Liver (tissue), 8 donors: ENCODE measurements at regions not wholly inside any gene's neighbourhood (a gene's known extent, or its start where the extent isn't known, plus 50 kb on each side); places are given as distances from the start of the nearest gene placed in this dataset.

Experiments used
- DNase-seq: peaks from one replicate; pipeline ENCODE4 v3.0.0-alpha.2; 2017; ENCODE audit warnings: low spot score
- H3K27ac ChIP-seq, 2 donors: one replicate each; pipeline ENCODE4 v1.7.0; 2013; ENCODE audit warnings: inconsistent platforms in 2 of 2, low read length in 2 of 2, control low read depth in 1 of 2, low read depth in 1 of 2, mild to moderate bottlenecking in 1 of 2
- H3K27me3 ChIP-seq, 4 donors: one replicate each; pipeline versions ENCODE4 v1.6.1 to v1.7.0; 2013; ENCODE audit warnings: low read length in 3 of 4, inconsistent platforms in 1 of 4, mild to moderate bottlenecking in 1 of 4, moderate library complexity in 1 of 4; ENCODE audit not compliant: control insufficient read depth in 4 of 4, insufficient read depth in 4 of 4
- H3K36me3 ChIP-seq, 4 donors: one replicate each; pipeline versions ENCODE4 v1.6.1 to v1.7.0; 2013; ENCODE audit warnings: low read length in 3 of 4, mild to moderate bottlenecking in 3 of 4, low read depth in 1 of 4, moderate library complexity in 1 of 4; ENCODE audit not compliant: control insufficient read depth in 4 of 4, insufficient read depth in 3 of 4
- H3K4me1 ChIP-seq, 4 donors: one replicate each; pipeline versions ENCODE4 v1.6.1 to v1.7.0; 2013; ENCODE audit warnings: low read length in 3 of 4, mild to moderate bottlenecking in 3 of 4, moderate library complexity in 1 of 4; ENCODE audit not compliant: control insufficient read depth in 4 of 4, insufficient read depth in 4 of 4
- H3K4me3 ChIP-seq, 3 donors: one replicate each; pipeline versions ENCODE4 v1.6.1 to v1.7.0; 2013; ENCODE audit warnings: low read length in 3 of 3, control low read depth in 1 of 3, low read depth in 1 of 3, mild to moderate bottlenecking in 1 of 3
- H3K9ac ChIP-seq, 2 donors: one replicate each; pipeline ENCODE4 v1.7.0; 2013; ENCODE audit warnings: low read length in 2 of 2, mild to moderate bottlenecking in 2 of 2, moderate library complexity in 2 of 2, control low read depth in 1 of 2, low read depth in 1 of 2
- H3K9me3 ChIP-seq, 4 donors: one replicate each; pipeline versions ENCODE4 v1.6.1 to v1.7.0; 2013; ENCODE audit warnings: low read length in 3 of 4; ENCODE audit not compliant: control insufficient read depth in 4 of 4
- EGR1 ChIP-seq, 2 donors: IDR thresholded peaks; 2 replicates each; pipeline ENCODE4 v1.6.1; 2016 to 2018; ENCODE audit warnings: antibody characterized with exemption in 2 of 2, low read depth in 2 of 2
- FOXA1 ChIP-seq: IDR thresholded peaks from 2 replicates; pipeline ENCODE4 v1.6.1; 2016; ENCODE audit warnings: antibody characterized with exemption
- FOXA2 ChIP-seq: IDR thresholded peaks from 2 replicates; pipeline ENCODE4 v1.6.1; 2016; ENCODE audit warnings: antibody characterized with exemption
- GABPA ChIP-seq, 2 donors: IDR thresholded peaks in 1 of 2; conservative IDR thresholded peaks in 1 of 2; 2 replicates each; pipeline ENCODE4 v1.6.1; 2016; ENCODE audit warnings: antibody characterized with exemption in 2 of 2, mild to moderate bottlenecking in 1 of 2, moderate library complexity in 1 of 2
- HNF4A ChIP-seq, 2 donors: conservative IDR thresholded peaks; 2 replicates each; pipeline ENCODE4 v1.6.1; 2016; ENCODE audit warnings: antibody characterized with exemption in 2 of 2, mild to moderate bottlenecking in 2 of 2
- HNF4G ChIP-seq: IDR thresholded peaks from 2 replicates; pipeline ENCODE4 v1.6.1; 2016; ENCODE audit warnings: antibody characterized with exemption
- JUND ChIP-seq, 2 donors: IDR thresholded peaks; 2 replicates each; pipeline ENCODE4 v1.6.1; 2016; ENCODE audit warnings: antibody characterized with exemption in 2 of 2
- NR2F2 ChIP-seq: IDR thresholded peaks from 2 replicates; pipeline ENCODE4 v1.6.1; 2016; ENCODE audit warnings: antibody characterized with exemption
- RAD21 ChIP-seq, 2 donors: IDR thresholded peaks; 2 replicates each; pipeline ENCODE4 v1.6.1; 2016; ENCODE audit warnings: antibody characterized with exemption in 2 of 2, mild to moderate bottlenecking in 2 of 2
- RXRA ChIP-seq, 2 donors: IDR thresholded peaks; 2 replicates each; pipeline ENCODE4 v1.6.1; 2017 to 2018; ENCODE audit warnings: antibody characterized with exemption in 2 of 2, mild to moderate bottlenecking in 1 of 2
- SP1 ChIP-seq: IDR thresholded peaks from 2 replicates; pipeline ENCODE4 v1.6.1; 2018; ENCODE audit warnings: antibody characterized with exemption, mild to moderate bottlenecking
- TAF1 ChIP-seq: conservative IDR thresholded peaks from 2 replicates; pipeline ENCODE4 v1.6.1; 2016; ENCODE audit warnings: antibody characterized with exemption, mild to moderate bottlenecking
- YY1 ChIP-seq: IDR thresholded peaks from 2 replicates; pipeline ENCODE4 v1.6.1; 2016; ENCODE audit warnings: antibody characterized with exemption, mild to moderate bottlenecking
- WGBS: extraction: QIAGEN DNeasy Blood & Tissue Kit; methylation state at CpG from one replicate; pipeline ENCODE4 v1.1.7; 2013; 5-methylcytosine and 5-hydroxymethylcytosine counted together
- TF ChIP-seq, protein P1 (sequence below): fragments of 150-350 bp; IDR thresholded peaks from 2 replicates; pipeline ENCODE4 v1.5.1; 2017; ENCODE audit warnings: improper control_type of control experiment, low read depth, low read length; ENCODE audit not compliant: missing input control
- TF ChIP-seq, protein P2 (sequence below): IDR thresholded peaks from 2 replicates; pipeline ENCODE4 v1.6.1; 2016; ENCODE audit warnings: antibody characterized with exemption
- TF ChIP-seq, protein P3 (sequence below): IDR thresholded peaks from 2 replicates; pipeline ENCODE4 v1.6.1; 2016; ENCODE audit warnings: antibody characterized with exemption, mild to moderate bottlenecking
- TF ChIP-seq, protein P4 (sequence below): IDR thresholded peaks from 2 replicates; pipeline ENCODE4 v1.6.1; 2016; ENCODE audit warnings: antibody characterized with exemption
- TF ChIP-seq, protein P5 (sequence below): IDR thresholded peaks from 2 replicates; pipeline ENCODE4 v1.6.1; 2016; ENCODE audit warnings: antibody characterized with exemption
- donor health status: healthy.
- donor health status: healthy.
- donor health status: healthy.
- donor health status: healthy.
- donor health status: healthy.

DNA sequence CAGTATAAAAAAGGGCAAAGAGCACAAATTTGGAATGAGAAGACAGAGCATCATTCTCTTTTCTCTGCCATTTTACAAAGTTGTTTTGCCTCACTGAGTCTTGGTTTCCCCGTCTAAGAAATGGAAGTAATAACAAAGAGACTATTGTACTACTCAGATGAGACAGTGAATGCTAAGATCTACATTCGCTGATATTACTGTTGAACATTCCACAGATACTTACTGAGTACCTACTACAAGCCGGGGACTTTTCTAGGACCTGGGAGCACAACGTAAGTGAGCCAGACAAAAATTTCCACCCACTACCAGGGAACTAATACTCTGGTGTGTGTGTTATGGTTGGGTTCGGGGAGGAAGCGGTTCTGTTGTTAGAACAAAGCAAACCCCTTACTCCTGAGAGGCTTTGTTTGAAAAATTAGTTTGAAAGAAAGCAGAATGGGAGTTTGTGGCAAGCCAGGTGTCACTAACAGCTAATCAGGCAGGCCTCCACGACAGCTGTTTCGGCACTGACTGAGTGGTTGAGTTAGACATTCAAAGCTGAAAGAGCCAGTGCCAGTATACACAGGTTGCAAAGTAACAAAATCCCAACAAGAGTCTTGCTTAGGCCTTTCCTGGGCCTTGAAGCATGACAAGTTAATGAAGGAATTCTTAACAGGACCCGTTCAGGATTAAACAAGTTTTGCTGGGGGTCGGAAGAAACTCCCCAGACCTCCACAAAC is 458.3 kb downstream of the EDEM1 start:
- Histone ChIP-seq H3K36me3 (no peaks in the 10 kb centered on the region), H3K27ac (no peak overlapping the region)
- DNase-seq, result no peak

DNA sequence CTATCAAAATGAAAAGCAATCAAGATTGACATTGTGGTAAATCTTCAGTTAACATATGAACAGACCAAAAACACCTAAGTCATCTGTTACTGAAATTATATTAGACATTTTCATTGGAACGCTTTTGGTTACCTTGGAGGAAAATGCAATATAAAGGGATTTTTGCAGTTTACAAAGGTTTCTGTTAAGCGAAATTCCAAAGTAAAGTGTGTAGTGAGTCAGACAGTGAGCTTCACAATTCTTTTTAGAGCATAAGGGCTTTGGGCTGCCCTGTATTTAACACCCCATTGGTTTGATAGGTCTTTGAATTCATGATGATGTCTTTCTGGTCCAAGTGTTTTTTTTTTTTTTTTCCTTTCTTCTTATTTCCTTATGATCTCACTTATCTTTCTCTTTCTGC is 462.8 kb downstream of the EDEM1 start:
- WGBS, result 79% methylated on average over 2 of the region's 2 CpGs
- Histone ChIP-seq H3K9ac (no peak overlapping the region), H3K27ac (no peak overlapping the region), H3K27me3 (peaks cover 0 to 2% (median 0%) of the 10 kb centered on the region in 4 donors), H3K4me1 (no peaks in the 10 kb centered on the region), H3K4me3 (no peak overlapping the region), H3K36me3 (no peaks in the 10 kb centered on the region), H3K9me3 (no peaks in the 10 kb centered on the region)
- no peak for DNase-seq
- no peak for TF ChIP-seq RAD21 (IDR thresholded peaks at IDR 0.05)
- TF ChIP-seq, protein P1, sequence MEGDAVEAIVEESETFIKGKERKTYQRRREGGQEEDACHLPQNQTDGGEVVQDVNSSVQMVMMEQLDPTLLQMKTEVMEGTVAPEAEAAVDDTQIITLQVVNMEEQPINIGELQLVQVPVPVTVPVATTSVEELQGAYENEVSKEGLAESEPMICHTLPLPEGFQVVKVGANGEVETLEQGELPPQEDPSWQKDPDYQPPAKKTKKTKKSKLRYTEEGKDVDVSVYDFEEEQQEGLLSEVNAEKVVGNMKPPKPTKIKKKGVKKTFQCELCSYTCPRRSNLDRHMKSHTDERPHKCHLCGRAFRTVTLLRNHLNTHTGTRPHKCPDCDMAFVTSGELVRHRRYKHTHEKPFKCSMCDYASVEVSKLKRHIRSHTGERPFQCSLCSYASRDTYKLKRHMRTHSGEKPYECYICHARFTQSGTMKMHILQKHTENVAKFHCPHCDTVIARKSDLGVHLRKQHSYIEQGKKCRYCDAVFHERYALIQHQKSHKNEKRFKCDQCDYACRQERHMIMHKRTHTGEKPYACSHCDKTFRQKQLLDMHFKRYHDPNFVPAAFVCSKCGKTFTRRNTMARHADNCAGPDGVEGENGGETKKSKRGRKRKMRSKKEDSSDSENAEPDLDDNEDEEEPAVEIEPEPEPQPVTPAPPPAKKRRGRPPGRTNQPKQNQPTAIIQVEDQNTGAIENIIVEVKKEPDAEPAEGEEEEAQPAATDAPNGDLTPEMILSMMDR, result no peak
- TF ChIP-seq FOXA2, result no peak
- no peak for TF ChIP-seq RXRA (IDR thresholded peaks at IDR 0.05)
- TF ChIP-seq HNF4A (conservative IDR thresholded peaks at IDR 0.05), result no peak
- no peak for TF ChIP-seq GABPA (IDR thresholded peaks at IDR 0.05 in 1 of 2, conservative IDR thresholded peaks at IDR 0.05 in 1 of 2)
- TF ChIP-seq, protein P2, sequence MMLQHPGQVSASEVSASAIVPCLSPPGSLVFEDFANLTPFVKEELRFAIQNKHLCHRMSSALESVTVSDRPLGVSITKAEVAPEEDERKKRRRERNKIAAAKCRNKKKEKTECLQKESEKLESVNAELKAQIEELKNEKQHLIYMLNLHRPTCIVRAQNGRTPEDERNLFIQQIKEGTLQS, result no peak
- no peak for TF ChIP-seq NR2F2
- no peak for TF ChIP-seq EGR1 (IDR thresholded peaks at IDR 0.05; ENCODE audit: low read depth in 2 of 2)
- TF ChIP-seq HNF4G, result no peak
- TF ChIP-seq TAF1, result no peak
- TF ChIP-seq FOXA1, result no peak
- no peak for TF ChIP-seq YY1
- TF ChIP-seq SP1, result no peak
- TF ChIP-seq JUND (IDR thresholded peaks at IDR 0.05), result no peak
- TF ChIP-seq, protein P3, sequence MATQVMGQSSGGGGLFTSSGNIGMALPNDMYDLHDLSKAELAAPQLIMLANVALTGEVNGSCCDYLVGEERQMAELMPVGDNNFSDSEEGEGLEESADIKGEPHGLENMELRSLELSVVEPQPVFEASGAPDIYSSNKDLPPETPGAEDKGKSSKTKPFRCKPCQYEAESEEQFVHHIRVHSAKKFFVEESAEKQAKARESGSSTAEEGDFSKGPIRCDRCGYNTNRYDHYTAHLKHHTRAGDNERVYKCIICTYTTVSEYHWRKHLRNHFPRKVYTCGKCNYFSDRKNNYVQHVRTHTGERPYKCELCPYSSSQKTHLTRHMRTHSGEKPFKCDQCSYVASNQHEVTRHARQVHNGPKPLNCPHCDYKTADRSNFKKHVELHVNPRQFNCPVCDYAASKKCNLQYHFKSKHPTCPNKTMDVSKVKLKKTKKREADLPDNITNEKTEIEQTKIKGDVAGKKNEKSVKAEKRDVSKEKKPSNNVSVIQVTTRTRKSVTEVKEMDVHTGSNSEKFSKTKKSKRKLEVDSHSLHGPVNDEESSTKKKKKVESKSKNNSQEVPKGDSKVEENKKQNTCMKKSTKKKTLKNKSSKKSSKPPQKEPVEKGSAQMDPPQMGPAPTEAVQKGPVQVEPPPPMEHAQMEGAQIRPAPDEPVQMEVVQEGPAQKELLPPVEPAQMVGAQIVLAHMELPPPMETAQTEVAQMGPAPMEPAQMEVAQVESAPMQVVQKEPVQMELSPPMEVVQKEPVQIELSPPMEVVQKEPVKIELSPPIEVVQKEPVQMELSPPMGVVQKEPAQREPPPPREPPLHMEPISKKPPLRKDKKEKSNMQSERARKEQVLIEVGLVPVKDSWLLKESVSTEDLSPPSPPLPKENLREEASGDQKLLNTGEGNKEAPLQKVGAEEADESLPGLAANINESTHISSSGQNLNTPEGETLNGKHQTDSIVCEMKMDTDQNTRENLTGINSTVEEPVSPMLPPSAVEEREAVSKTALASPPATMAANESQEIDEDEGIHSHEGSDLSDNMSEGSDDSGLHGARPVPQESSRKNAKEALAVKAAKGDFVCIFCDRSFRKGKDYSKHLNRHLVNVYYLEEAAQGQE, result no peak

More for the DNA sequence above, 458.3 kb downstream of the EDEM1 start:
- 70% methylated on average over 10 of the region's 10 CpGs for WGBS
- H3K9ac ChIP-seq, result no peak overlapping the region
- H3K27me3 ChIP-seq, result peaks cover 0 to 2% (median 0%) of the 10 kb centered on the region in 4 donors
- H3K4me3 ChIP-seq, result no peak overlapping the region
- no peaks in the 10 kb centered on the region for H3K4me1 ChIP-seq
- no peaks in the 10 kb centered on the region for H3K9me3 ChIP-seq
- TF ChIP-seq HNF4G, result no peak
- no peak for TF ChIP-seq TAF1
- TF ChIP-seq, protein P1, result no peak
- no peak for TF ChIP-seq RAD21 (IDR thresholded peaks at IDR 0.05)
- no peak for TF ChIP-seq HNF4A (conservative IDR thresholded peaks at IDR 0.05)
- no peak for TF ChIP-seq RXRA (IDR thresholded peaks at IDR 0.05)
- TF ChIP-seq JUND (IDR thresholded peaks at IDR 0.05), result no peak
- no peak for TF ChIP-seq YY1
- TF ChIP-seq, protein P4, sequence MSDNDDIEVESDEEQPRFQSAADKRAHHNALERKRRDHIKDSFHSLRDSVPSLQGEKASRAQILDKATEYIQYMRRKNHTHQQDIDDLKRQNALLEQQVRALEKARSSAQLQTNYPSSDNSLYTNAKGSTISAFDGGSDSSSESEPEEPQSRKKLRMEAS, result no peak
- TF ChIP-seq SP1, result no peak
- TF ChIP-seq, protein P5, sequence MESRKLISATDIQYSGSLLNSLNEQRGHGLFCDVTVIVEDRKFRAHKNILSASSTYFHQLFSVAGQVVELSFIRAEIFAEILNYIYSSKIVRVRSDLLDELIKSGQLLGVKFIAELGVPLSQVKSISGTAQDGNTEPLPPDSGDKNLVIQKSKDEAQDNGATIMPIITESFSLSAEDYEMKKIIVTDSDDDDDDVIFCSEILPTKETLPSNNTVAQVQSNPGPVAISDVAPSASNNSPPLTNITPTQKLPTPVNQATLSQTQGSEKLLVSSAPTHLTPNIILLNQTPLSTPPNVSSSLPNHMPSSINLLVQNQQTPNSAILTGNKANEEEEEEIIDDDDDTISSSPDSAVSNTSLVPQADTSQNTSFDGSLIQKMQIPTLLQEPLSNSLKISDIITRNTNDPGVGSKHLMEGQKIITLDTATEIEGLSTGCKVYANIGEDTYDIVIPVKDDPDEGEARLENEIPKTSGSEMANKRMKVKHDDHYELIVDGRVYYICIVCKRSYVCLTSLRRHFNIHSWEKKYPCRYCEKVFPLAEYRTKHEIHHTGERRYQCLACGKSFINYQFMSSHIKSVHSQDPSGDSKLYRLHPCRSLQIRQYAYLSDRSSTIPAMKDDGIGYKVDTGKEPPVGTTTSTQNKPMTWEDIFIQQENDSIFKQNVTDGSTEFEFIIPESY, result no peak
- no peak for TF ChIP-seq EGR1 (IDR thresholded peaks at IDR 0.05; ENCODE audit: low read depth in 2 of 2)
- no peak for TF ChIP-seq FOXA1
